K562 (cell line): ENCODE measurements at regions not wholly inside any gene's neighbourhood (a gene's known extent, or its start where the extent isn't known, plus 50 kb on each side); places are given as distances from the start of the nearest gene placed in this dataset.

Source experiments
- ATAC-seq: fragments of 200-7000 bp; cut with Tn5 transposase; 3 replicates; pipeline ENCODE4 v1.9.1; 2020; ENCODE audit warnings: moderate library complexity
- BruUV-seq: library from RNA; stranded (reverse); fragments of 400-500 nt; replicated peaks from 2 replicates; lab custom pipeline; 2021; lab: Mats Ljungman, UMichigan
- CTCF ChIA-PET: fragments of 300-600 bp; formaldehyde crosslinking; extraction: SDS; loops from one replicate; lab custom pipeline; 2021; ENCODE audit warnings: low intra/inter-chr PET ratio; lab: Yijun Ruan, JAX
- POLR2A ChIA-PET: fragments of 300-600, 350-650 bp; sonication (Branson Sonifier 250); formaldehyde crosslinking; extraction: SDS; loops from one replicate; lab custom pipeline; 2021; ENCODE audit warnings: antibody characterized with exemption, inconsistent platforms; lab: Yijun Ruan, JAX
- DNase-seq, 4 experiments: peaks; one replicate each; pipeline versions ENCODE4 v3.0.0 to v3.0.0-alpha.2; 2011 to 2018; ENCODE audit warnings: low spot score in 3 of 4, mixed read lengths in 3 of 4; ENCODE audit errors: extremely low read depth in 1 of 4
- FAIRE-seq: peaks from 2 replicates; lab custom pipeline; 2011; peaks lifted over from hg19 to GRCh38; lab: Jason Lieb, UNC
- H2AFZ ChIP-seq: 2 replicates; pipeline ENCODE4 v1.6.0; 2011; ENCODE audit warnings: low read depth, low read length, control low read depth, inconsistent platforms
- H3K27ac ChIP-seq: fragments of 200-600 bp; 3 replicates; pipeline ENCODE4 v1.8.0; 2011; ENCODE audit warnings: low read depth, mild to moderate bottlenecking, control low read depth, inconsistent platforms, low read length, moderate library complexity, mixed read lengths; ENCODE audit errors: extremely low read depth
- H3K27me3 ChIP-seq, 2 experiments: fragments of 300-600 bp in 1 of 2; 2 replicates in 1 of 2; 3 replicates in 1 of 2; pipeline versions ENCODE4 v1.6.0 to v1.8.0; 2011; ENCODE audit warnings: inconsistent platforms in 2 of 2, low read length in 2 of 2, mild to moderate bottlenecking in 1 of 2, mixed read lengths in 1 of 2, moderate library complexity in 1 of 2; ENCODE audit not compliant: control insufficient read depth in 2 of 2, insufficient read depth in 2 of 2
- H3K36me3 ChIP-seq: fragments of 300-600 bp; 3 replicates; pipeline ENCODE4 v1.8.0; 2011; ENCODE audit warnings: mild to moderate bottlenecking, low read length, inconsistent platforms; ENCODE audit not compliant: control insufficient read depth, insufficient read depth
- H3K4me1 ChIP-seq, 2 experiments: fragments of 200-600 bp in 1 of 2; replicated peaks in 1 of 2; 2 replicates in 1 of 2; 3 replicates in 1 of 2; pipeline versions ENCODE4 v1.5.1 to v1.8.0; 2011; ENCODE audit warnings: inconsistent platforms in 2 of 2, low read length in 2 of 2, mild to moderate bottlenecking in 1 of 2, mixed read lengths in 1 of 2, moderate library complexity in 1 of 2; ENCODE audit not compliant: control insufficient read depth in 2 of 2, insufficient read depth in 2 of 2
- H3K4me2 ChIP-seq: 2 replicates; pipeline ENCODE4 v1.6.1; 2011; ENCODE audit warnings: low read length, control low read depth, inconsistent platforms, mixed read lengths; ENCODE audit not compliant: insufficient read depth
- H3K4me3 ChIP-seq: fragments of 200-600 bp; sonication (generic), shearing (Covaris generic); 2 replicates; pipeline ENCODE4 v1.5.1; 2016; ENCODE audit warnings: control low read depth, inconsistent platforms
- H3K79me2 ChIP-seq: fragments of 200-600 bp; 3 replicates; pipeline ENCODE4 v1.8.0; 2011; ENCODE audit warnings: low read length, inconsistent platforms; ENCODE audit not compliant: control insufficient read depth, insufficient read depth
- H3K9ac ChIP-seq, 2 experiments: 2 replicates each; pipeline versions ENCODE4 v1.6.0 to v1.6.1; 2011; ENCODE audit warnings: low read depth in 2 of 2, low read length in 2 of 2, control low read depth in 1 of 2, inconsistent platforms in 1 of 2, mild to moderate bottlenecking in 1 of 2, mixed read lengths in 1 of 2; ENCODE audit not compliant: insufficient read depth in 1 of 2
- H3K9me1 ChIP-seq: one replicate; pipeline ENCODE4 v1.6.0; 2011; ENCODE audit warnings: inconsistent platforms, mild to moderate bottlenecking, low read length, moderate library complexity; ENCODE audit not compliant: control insufficient read depth, insufficient read depth
- H3K9me3 ChIP-seq: replicated peaks from 2 replicates; pipeline ENCODE4 v1.5.1; 2011; ENCODE audit warnings: low read depth, low read length, inconsistent platforms; ENCODE audit not compliant: control insufficient read depth, insufficient read depth
- H4K20me1 ChIP-seq: replicated peaks from 2 replicates; pipeline ENCODE4 v1.6.1; 2011; ENCODE audit warnings: low read length, inconsistent platforms, mixed read lengths; ENCODE audit not compliant: control insufficient read depth, insufficient read depth
- CBX5 ChIP-seq: IDR thresholded peaks from 2 replicates; pipeline ENCODE4 v1.6.1; 2014; ENCODE audit warnings: low read depth, borderline replicate concordance
- CHD7 ChIP-seq: fragments of 200-600 bp; sonication (generic); IDR thresholded peaks from one replicate; pipeline ENCODE4 v1.6.1; 2012; ENCODE audit warnings: mild to moderate bottlenecking, low read depth, low read length, inconsistent platforms
- E2F6 ChIP-seq, 2 experiments: IDR thresholded peaks; 2 replicates each; pipeline ENCODE4 v1.6.1; 2011; ENCODE audit warnings: borderline replicate concordance in 1 of 2, control low read depth in 1 of 2, low read depth in 1 of 2, low read length in 1 of 2, mild to moderate bottlenecking in 1 of 2, mixed read lengths in 1 of 2, moderate library complexity in 1 of 2; ENCODE audit not compliant: insufficient read depth in 1 of 2, insufficient read length in 1 of 2, poor library complexity in 1 of 2, severe bottlenecking in 1 of 2; ENCODE audit errors: extremely low read depth in 1 of 2
- ELF1 ChIP-seq: fragments of 200-800 bp; sonication (Bioruptor generic); IDR thresholded peaks from 2 replicates; pipeline ENCODE4 v1.6.1; 2016; ENCODE audit warnings: missing genetic modification characterization, missing compliant biosample characterization
- SLC30A9 ChIP-seq: fragments of 250-450 bp; sonication (Bioruptor Pico); IDR thresholded peaks from 2 replicates; pipeline ENCODE4 v1.8.0; 2022; ENCODE audit warnings: mild to moderate bottlenecking, moderate library complexity
- SMC3 ChIP-seq: conservative IDR thresholded peaks from 2 replicates; pipeline ENCODE4 v1.6.1; 2011; ENCODE audit warnings: low read depth, low read length, improper control_type of control experiment; ENCODE audit not compliant: insufficient read depth
- SPI1 ChIP-seq: IDR thresholded peaks from 2 replicates; pipeline ENCODE4 v1.6.1; 2011; ENCODE audit warnings: low read depth, low read length, control low read depth, borderline replicate concordance
- STAT5B ChIP-seq: fragments of 250-450 bp; sonication (Bioruptor Pico); IDR thresholded peaks from 2 replicates; pipeline ENCODE4 v1.8.0; 2021; ENCODE audit warnings: mild to moderate bottlenecking, inconsistent platforms
- THRA ChIP-seq: fragments of 450-650 bp; IDR thresholded peaks from 2 replicates; pipeline ENCODE4 v1.6.1; 2017; ENCODE audit warnings: mild to moderate bottlenecking, moderate library complexity
- ZBED1 ChIP-seq: IDR thresholded peaks from 2 replicates; pipeline ENCODE4 v1.6.1; 2014
- WGBS: fragments of 100-300 bp; shearing (Covaris generic); methylation state at CpG from one replicate; pipeline ENCODE4 v1.1.6; 2016; ENCODE audit warnings: low coverage, mixed read lengths; ENCODE audit not compliant: insufficient coverage; ENCODE audit errors: missing lambda C conversion rate; 5-methylcytosine and 5-hydroxymethylcytosine counted together
- in situ Hi-C: fragments of 300-500 bp; cut with MboI; formaldehyde crosslinking; loops from 4 replicates; pipeline ENCODE4 v1.15.0; 2018; ENCODE audit warnings: inconsistent platforms, mixed read lengths
- intact Hi-C: fragments of 100-400 bp; cut with micrococcal nuclease; formaldehyde crosslinking; loops from 2 replicates; pipeline ENCODE4 v1.14.2; 2022

DNA sequence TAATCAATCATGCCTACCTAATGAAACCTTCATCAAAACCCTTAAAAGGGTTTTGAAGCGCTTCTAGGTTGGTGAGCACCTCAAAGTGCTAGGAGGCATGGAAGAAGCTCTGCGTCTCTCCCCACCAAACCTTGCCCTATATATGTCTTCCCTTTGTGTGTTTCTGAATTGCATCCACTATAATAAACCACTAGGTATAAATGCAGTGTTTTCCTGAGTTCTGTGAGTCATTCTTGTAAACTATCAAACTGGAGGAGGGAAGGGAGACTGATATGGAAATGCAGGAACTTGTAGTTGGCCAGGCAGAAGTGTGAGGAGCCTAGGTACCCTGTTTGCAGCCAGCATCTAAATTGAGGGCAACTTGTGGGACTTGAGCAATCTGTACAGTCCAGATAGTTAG is 698.8 kb downstream of the DOK5 start:
- BruUV-seq: no TSS peak
- H3K27me3 ChIP-seq: no peaks in the 10 kb centered on the region
- TF ChIP-seq SPI1 (no peak), CHD7 (no peak), STAT5B (CRISPR knock-in tag) (no peak), CBX5 (no peak), THRA (no peak), E2F6 (IDR thresholded peaks at IDR 0.05; ENCODE audit: borderline replicate concordance in 1 of 2, extremely low read depth in 1 of 2, insufficient read depth in 1 of 2, insufficient read length in 1 of 2, low read depth in 1 of 2, low read length in 1 of 2, poor library complexity in 1 of 2, severe bottlenecking in 1 of 2) (no peak), SMC3 (no peak), ELF1 (no peak), ZBED1 (no peak), SLC30A9 (CRISPR knock-in tag) (no peak)

More for the DNA sequence above, 698.8 kb downstream of the DOK5 start:
- no peaks in the 10 kb centered on the region for H3K4me1 ChIP-seq
- ChIA-PET POLR2A (no interaction called here), CTCF (no interaction called here)
- H3K36me3 ChIP-seq: no peaks in the 10 kb centered on the region
- no peaks in the 10 kb centered on the region for H3K9me3 ChIP-seq
- H3K27ac ChIP-seq: no peak overlapping the region
- H2AFZ ChIP-seq: no peak overlapping the region
- H3K9me1 ChIP-seq: no peaks in the 10 kb centered on the region
- H4K20me1 ChIP-seq: no peaks in the 10 kb centered on the region
- intact Hi-C loops: no loop called here
- ATAC-seq: no peak
- H3K4me3 ChIP-seq: no peak overlapping the region
- in situ Hi-C loops: no loop called here
- no peak for DNase-seq
- WGBS: 4% methylated on average over 2 of the region's 2 CpGs
- no peak overlapping the region for H3K9ac ChIP-seq
- H3K79me2 ChIP-seq: no peaks in the 10 kb centered on the region
- FAIRE-seq: no peak
- no peak overlapping the region for H3K4me2 ChIP-seq
